BLaER1 (cell line): ENCODE measurements at regions not wholly inside any gene's neighbourhood (a gene's known extent, or its start where the extent isn't known, plus 50 kb on each side); places are given as distances from the start of the nearest gene placed in this dataset.

Source experiments
- H3K27ac ChIP-seq: shearing (Covaris generic); formaldehyde crosslinking; 2 replicates; pipeline ENCODE4 v1.8.1; 2022
- H3K27me3 ChIP-seq: shearing (Covaris generic); formaldehyde crosslinking; 2 replicates; pipeline ENCODE4 v1.8.1; 2022
- H3K36me3 ChIP-seq: shearing (Covaris generic); formaldehyde crosslinking; 2 replicates; pipeline ENCODE4 v1.8.1; 2022
- H3K4me1 ChIP-seq: shearing (Covaris generic); formaldehyde crosslinking; 2 replicates; pipeline ENCODE4 v1.8.1; 2022
- H3K4me2 ChIP-seq: shearing (Covaris generic); formaldehyde crosslinking; 2 replicates; pipeline ENCODE4 v1.8.1; 2022
- H3K4me3 ChIP-seq: shearing (Covaris generic); formaldehyde crosslinking; 2 replicates; pipeline ENCODE4 v1.8.1; 2022
- H3K9ac ChIP-seq: shearing (Covaris generic); formaldehyde crosslinking; 2 replicates; pipeline ENCODE4 v1.8.1; 2022
- H3K9me3 ChIP-seq: shearing (Covaris generic); formaldehyde crosslinking; 2 replicates; pipeline ENCODE4 v1.8.1; 2022
- H4K20me1 ChIP-seq: shearing (Covaris generic); formaldehyde crosslinking; 2 replicates; pipeline ENCODE4 v1.8.1; 2022
- Cebpa-rat ChIP-seq: shearing (Covaris generic); IDR thresholded peaks from 2 replicates; pipeline ENCODE4 v1.8.1; 2022

- Histone ChIP-seq H3K9ac (no peak overlapping the region), H3K4me2 (no peak overlapping the region), H3K4me1 (no peaks in the 10 kb centered on the region), H3K4me3 (no peak overlapping the region), H3K27ac (no peak overlapping the region), H3K36me3 (no peaks in the 10 kb centered on the region), H3K9me3 (peaks cover 14% of the 10 kb centered on the region), H4K20me1 (no peaks in the 10 kb centered on the region), H3K27me3 (no peaks in the 10 kb centered on the region)
- no peak for TF ChIP-seq Cebpa-rat
These were observed 102.1 kb upstream of the SIAH1 start for GRCh38 chr16:48487287-48487686.

GRCh38 chr16:48481772-48482171, 96.6 kb upstream of the SIAH1 start:
- no peak overlapping the region for H3K9ac ChIP-seq
- H3K27ac ChIP-seq, result no peak overlapping the region
- no peak for TF ChIP-seq Cebpa-rat
- H4K20me1 ChIP-seq, result no peaks in the 10 kb centered on the region
- no peak overlapping the region for H3K4me3 ChIP-seq
- no peaks in the 10 kb centered on the region for H3K36me3 ChIP-seq
- H3K27me3 ChIP-seq, result no peaks in the 10 kb centered on the region
- no peak overlapping the region for H3K4me2 ChIP-seq
- no peaks in the 10 kb centered on the region for H3K4me1 ChIP-seq
- peaks cover 18% of the 10 kb centered on the region for H3K9me3 ChIP-seq

DNA sequence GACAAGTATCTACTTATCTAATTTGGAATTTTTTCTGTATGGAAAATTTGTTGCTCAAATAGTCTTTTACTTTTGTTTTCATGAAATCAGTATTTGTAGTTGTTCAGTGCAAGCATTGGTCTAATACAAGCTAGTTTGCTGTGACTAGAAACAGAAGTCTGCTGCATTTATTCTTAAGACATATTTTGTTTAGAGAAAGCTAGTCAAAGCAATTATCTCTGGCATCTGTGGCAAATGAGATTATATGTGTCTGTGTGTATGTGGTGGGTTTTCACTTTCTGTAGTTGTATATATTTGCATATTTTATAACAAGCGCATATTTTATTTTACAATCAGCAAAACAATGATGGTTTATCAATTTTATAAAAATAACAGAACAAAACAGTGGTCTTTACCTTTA, 96.0 kb upstream of the SIAH1 start:
- Histone ChIP-seq H3K27me3 (no peaks in the 10 kb centered on the region), H3K9me3 (peaks cover 18% of the 10 kb centered on the region), H3K9ac (no peak overlapping the region), H3K4me1 (no peaks in the 10 kb centered on the region), H3K36me3 (no peaks in the 10 kb centered on the region), H3K27ac (no peak overlapping the region), H3K4me3 (no peak overlapping the region), H4K20me1 (no peaks in the 10 kb centered on the region), H3K4me2 (no peak overlapping the region)
- TF ChIP-seq Cebpa-rat, result no peak

- H3K27ac ChIP-seq, result no peak overlapping the region
- H3K36me3 ChIP-seq, result no peaks in the 10 kb centered on the region
- H3K4me3 ChIP-seq, result no peak overlapping the region
- no peaks in the 10 kb centered on the region for H3K4me1 ChIP-seq
- H3K4me2 ChIP-seq, result no peak overlapping the region
- peaks cover 18% of the 10 kb centered on the region for H3K9me3 ChIP-seq
- H3K9ac ChIP-seq, result no peak overlapping the region
- no peaks in the 10 kb centered on the region for H4K20me1 ChIP-seq
- no peaks in the 10 kb centered on the region for H3K27me3 ChIP-seq
- TF ChIP-seq Cebpa-rat, result no peak
These were observed 94.7 kb upstream of the SIAH1 start for GRCh38 chr16:48479955-48480354.

GRCh38 chr16:48479329-48479728, 94.1 kb upstream of the SIAH1 start:
- Histone ChIP-seq H3K4me2 (no peak overlapping the region), H3K4me3 (no peak overlapping the region), H3K36me3 (no peaks in the 10 kb centered on the region), H3K9ac (no peak overlapping the region), H3K27me3 (no peaks in the 10 kb centered on the region), H4K20me1 (no peaks in the 10 kb centered on the region), H3K27ac (no peak overlapping the region), H3K4me1 (no peaks in the 10 kb centered on the region), H3K9me3 (peaks cover 18% of the 10 kb centered on the region)
- no peak for TF ChIP-seq Cebpa-rat

GRCh38 chr16:48478393-48478792, 93.2 kb upstream of the SIAH1 start:
- no peaks in the 10 kb centered on the region for H3K4me1 ChIP-seq
- no peak overlapping the region for H3K4me3 ChIP-seq
- H3K4me2 ChIP-seq, result no peak overlapping the region
- no peak overlapping the region for H3K9ac ChIP-seq
- H3K9me3 ChIP-seq, result peaks cover 12% of the 10 kb centered on the region
- no peaks in the 10 kb centered on the region for H4K20me1 ChIP-seq
- H3K27me3 ChIP-seq, result no peaks in the 10 kb centered on the region
- no peak overlapping the region for H3K27ac ChIP-seq
- H3K36me3 ChIP-seq, result no peaks in the 10 kb centered on the region
- TF ChIP-seq Cebpa-rat, result no peak

- TF ChIP-seq Cebpa-rat, result no peak
These were observed 86.2 kb upstream of the SIAH1 start for GRCh38 chr16:48471435-48471834.

DNA sequence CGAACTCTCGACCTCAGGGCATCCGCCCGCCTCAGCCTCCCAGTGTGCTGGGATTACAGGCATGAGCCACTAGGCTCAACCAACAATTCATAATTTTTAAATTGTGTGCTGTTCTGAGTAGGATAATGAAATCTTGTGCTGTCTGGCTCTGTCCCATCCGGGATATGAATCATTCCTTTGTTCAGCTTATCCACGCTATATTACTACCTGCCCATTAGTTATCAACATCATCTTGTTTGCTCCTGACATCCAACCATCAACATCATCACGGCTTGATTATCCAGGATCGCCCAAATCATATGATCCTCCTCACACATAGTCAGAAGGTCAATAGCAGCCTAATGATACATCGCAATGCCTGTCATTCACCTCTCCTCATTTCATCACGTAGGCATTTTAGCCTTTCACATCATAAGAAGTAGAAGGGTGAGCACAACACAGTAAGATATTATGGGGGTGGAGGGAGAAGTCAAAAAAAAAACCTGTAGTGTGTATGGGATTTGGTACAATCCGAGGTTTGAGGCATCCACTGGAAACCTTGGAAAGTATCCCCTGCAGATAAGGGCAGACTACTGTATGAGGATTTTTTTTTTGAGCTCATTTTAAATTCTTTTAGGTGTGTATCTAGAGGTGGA, 77.0 kb upstream of the SIAH1 start:
- Histone ChIP-seq H3K4me1 (peaks cover 17% of the 10 kb centered on the region), H3K27me3 (no peaks in the 10 kb centered on the region), H3K27ac (no peak overlapping the region), H3K9me3 (peaks cover 6% of the 10 kb centered on the region; the same call in 1 of the 2 replicates), H3K4me2 (no peak overlapping the region), H3K4me3 (no peak overlapping the region), H4K20me1 (no peaks in the 10 kb centered on the region), H3K36me3 (no peaks in the 10 kb centered on the region), H3K9ac (no peak overlapping the region)
- TF ChIP-seq Cebpa-rat, result no peak

More at GRCh38 chr16:48471435-48471834, 86.2 kb upstream of the SIAH1 start:
- Histone ChIP-seq H3K9ac (no peak overlapping the region), H3K9me3 (no peaks in the 10 kb centered on the region), H3K4me2 (no peak overlapping the region), H3K36me3 (no peaks in the 10 kb centered on the region), H4K20me1 (no peaks in the 10 kb centered on the region), H3K4me1 (no peaks in the 10 kb centered on the region), H3K4me3 (no peak overlapping the region), H3K27me3 (no peaks in the 10 kb centered on the region), H3K27ac (no peak overlapping the region)

GRCh38 chr16:48459167-48459566, 74.0 kb upstream of the SIAH1 start:
- Histone ChIP-seq H4K20me1 (no peaks in the 10 kb centered on the region), H3K36me3 (no peaks in the 10 kb centered on the region), H3K27ac (no peak overlapping the region), H3K9ac (no peak overlapping the region), H3K4me3 (no peak overlapping the region), H3K27me3 (no peaks in the 10 kb centered on the region), H3K9me3 (no peaks in the 10 kb centered on the region), H3K4me1 (peaks cover 34% of the 10 kb centered on the region), H3K4me2 (no peak overlapping the region)
- no peak for TF ChIP-seq Cebpa-rat

DNA sequence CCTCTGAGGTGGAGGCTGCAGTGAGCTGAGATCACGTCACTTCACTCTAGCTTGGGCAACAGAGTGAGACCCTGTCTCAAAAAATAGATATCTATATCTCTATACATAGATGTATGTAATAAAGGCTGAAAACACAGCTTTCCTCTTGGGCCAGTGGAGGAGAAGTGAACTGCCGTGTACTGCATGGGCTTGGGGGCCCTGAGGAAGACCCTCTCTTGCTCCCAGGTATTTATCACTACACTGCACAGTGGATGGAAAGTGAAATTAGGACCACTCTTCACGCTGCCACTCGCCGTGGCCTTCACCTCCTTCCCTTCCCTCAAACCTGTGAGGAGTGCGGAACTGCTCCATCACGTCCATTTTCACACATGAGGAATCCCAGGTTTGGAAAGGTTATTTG, 68.8 kb upstream of the SIAH1 start:
- Histone ChIP-seq H3K4me2 (no peak overlapping the region), H3K36me3 (no peaks in the 10 kb centered on the region), H3K9ac (no peak overlapping the region), H3K27me3 (no peaks in the 10 kb centered on the region), H4K20me1 (no peaks in the 10 kb centered on the region), H3K4me1 (peaks cover 34% of the 10 kb centered on the region), H3K4me3 (no peak overlapping the region), H3K27ac (no peak overlapping the region), H3K9me3 (no peaks in the 10 kb centered on the region)
- no peak for TF ChIP-seq Cebpa-rat
